ENCODE measurements at regions not wholly inside any gene's neighbourhood (a gene's known extent, or its start where the extent isn't known, plus 50 kb on each side); places are given as distances from the start of the nearest gene placed in this dataset.

DNA sequence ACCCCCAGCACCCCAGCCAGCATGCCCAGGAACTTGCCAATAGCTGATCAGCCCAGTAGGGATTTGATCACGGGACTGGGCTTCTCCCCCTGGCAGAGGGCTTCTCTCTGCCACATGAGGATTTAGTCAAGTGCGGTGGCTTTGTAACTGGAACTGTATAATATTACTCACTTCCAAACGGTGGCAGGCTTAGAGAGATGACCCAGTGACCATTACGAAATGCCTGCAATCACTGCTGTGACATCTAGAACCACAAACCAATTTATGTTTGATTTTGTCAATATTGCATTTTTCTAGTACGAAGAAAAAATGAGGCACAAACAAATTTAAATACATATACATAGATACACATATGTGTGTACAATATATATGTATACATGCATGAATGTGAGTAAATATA, 192.1 kb downstream of the ERCC6L2 start:
- Mint-ChIP-seq H3K36me3 (ENCODE audit: low read depth) (no peaks in the 10 kb centered on the region), H3K27me3 (ENCODE audit: insufficient read depth) (no peaks in the 10 kb centered on the region), H3K9me3 (no peaks in the 10 kb centered on the region), H3K4me3 (no peak overlapping the region), H3K4me1 (peaks cover 14% of the 10 kb centered on the region), H3K27ac (no peak overlapping the region)
- H3K9me3 ChIP-seq (ENCODE audit: control insufficient read depth, low read length) = no peaks in the 10 kb centered on the region
- DNase-seq = no peak
- H3K36me3 ChIP-seq (ENCODE audit: control insufficient read depth, insufficient read depth, low read length) = no peaks in the 10 kb centered on the region
- H3K4me3 ChIP-seq (ENCODE audit: low read length) = no peak overlapping the region
- TF ChIP-seq, protein P1, sequence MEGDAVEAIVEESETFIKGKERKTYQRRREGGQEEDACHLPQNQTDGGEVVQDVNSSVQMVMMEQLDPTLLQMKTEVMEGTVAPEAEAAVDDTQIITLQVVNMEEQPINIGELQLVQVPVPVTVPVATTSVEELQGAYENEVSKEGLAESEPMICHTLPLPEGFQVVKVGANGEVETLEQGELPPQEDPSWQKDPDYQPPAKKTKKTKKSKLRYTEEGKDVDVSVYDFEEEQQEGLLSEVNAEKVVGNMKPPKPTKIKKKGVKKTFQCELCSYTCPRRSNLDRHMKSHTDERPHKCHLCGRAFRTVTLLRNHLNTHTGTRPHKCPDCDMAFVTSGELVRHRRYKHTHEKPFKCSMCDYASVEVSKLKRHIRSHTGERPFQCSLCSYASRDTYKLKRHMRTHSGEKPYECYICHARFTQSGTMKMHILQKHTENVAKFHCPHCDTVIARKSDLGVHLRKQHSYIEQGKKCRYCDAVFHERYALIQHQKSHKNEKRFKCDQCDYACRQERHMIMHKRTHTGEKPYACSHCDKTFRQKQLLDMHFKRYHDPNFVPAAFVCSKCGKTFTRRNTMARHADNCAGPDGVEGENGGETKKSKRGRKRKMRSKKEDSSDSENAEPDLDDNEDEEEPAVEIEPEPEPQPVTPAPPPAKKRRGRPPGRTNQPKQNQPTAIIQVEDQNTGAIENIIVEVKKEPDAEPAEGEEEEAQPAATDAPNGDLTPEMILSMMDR (conservative IDR thresholded peaks at IDR 0.05) = no peak
- no peak overlapping the region for H3K9ac ChIP-seq (ENCODE audit: extremely low read depth, low read length, poor library complexity, severe bottlenecking)
- WGBS, 2 experiments (ENCODE audit: insufficient coverage in 1 of 2, insufficient read length in 1 of 2) = 95 to 100% methylated on average over 2 to 4 of the region's 5 CpGs
- no peaks in the 10 kb centered on the region for H3K27me3 ChIP-seq (ENCODE audit: control insufficient read depth, insufficient read depth, low read length, poor library complexity, severe bottlenecking)
- H3K4me1 ChIP-seq (ENCODE audit: control insufficient read depth, insufficient read depth, low read length) = peaks cover under 1% of the 10 kb centered on the region
- H3K27ac ChIP-seq (ENCODE audit: low read depth, low read length) = no peak overlapping the region

DNA sequence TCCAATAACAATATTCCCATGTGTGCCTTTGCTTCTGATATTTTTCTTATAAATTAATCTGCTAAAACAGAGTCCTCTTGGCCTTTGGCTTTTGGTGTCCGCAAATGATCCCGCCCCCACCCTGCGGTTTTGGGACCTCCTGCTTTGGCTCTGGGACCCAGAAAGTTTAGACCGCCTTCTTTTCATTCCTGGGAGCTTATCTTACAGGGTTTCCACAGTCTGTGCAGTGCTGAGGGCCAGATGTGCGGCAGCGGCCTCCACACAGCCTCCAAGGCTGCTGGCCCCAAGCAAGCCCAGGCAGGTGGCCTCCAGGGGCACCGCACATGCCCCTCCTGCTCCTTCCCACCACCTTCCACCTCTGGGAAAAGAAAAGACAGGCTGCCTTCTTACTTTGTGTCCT, 191.5 kb downstream of the ERCC6L2 start:
- 95% methylated on average over 7 of the region's 7 CpGs; no CpG with 5 or more reads in 1 of the 2 experiments for WGBS, 2 experiments (ENCODE audit: insufficient coverage in 1 of 2, insufficient read length in 1 of 2)
- Mint-ChIP-seq H3K27me3 (ENCODE audit: insufficient read depth) (no peaks in the 10 kb centered on the region), H3K27ac (no peak overlapping the region), H3K4me3 (no peak overlapping the region), H3K4me1 (peaks cover 10% of the 10 kb centered on the region), H3K9me3 (no peaks in the 10 kb centered on the region), H3K36me3 (ENCODE audit: low read depth) (no peaks in the 10 kb centered on the region)
- H3K36me3 ChIP-seq (ENCODE audit: control insufficient read depth, insufficient read depth, low read length) = no peaks in the 10 kb centered on the region
- TF ChIP-seq, protein P1 (conservative IDR thresholded peaks at IDR 0.05) = no peak
- H3K9me3 ChIP-seq (ENCODE audit: control insufficient read depth, low read length) = no peaks in the 10 kb centered on the region
- no peak overlapping the region for H3K27ac ChIP-seq (ENCODE audit: low read depth, low read length)
- H3K9ac ChIP-seq (ENCODE audit: extremely low read depth, low read length, poor library complexity, severe bottlenecking) = no peak overlapping the region
- no peak overlapping the region for H3K4me3 ChIP-seq (ENCODE audit: low read length)
- H3K27me3 ChIP-seq (ENCODE audit: control insufficient read depth, insufficient read depth, low read length, poor library complexity, severe bottlenecking) = no peaks in the 10 kb centered on the region
- DNase-seq = no peak
- H3K4me1 ChIP-seq (ENCODE audit: control insufficient read depth, insufficient read depth, low read length) = no peaks in the 10 kb centered on the region

DNA sequence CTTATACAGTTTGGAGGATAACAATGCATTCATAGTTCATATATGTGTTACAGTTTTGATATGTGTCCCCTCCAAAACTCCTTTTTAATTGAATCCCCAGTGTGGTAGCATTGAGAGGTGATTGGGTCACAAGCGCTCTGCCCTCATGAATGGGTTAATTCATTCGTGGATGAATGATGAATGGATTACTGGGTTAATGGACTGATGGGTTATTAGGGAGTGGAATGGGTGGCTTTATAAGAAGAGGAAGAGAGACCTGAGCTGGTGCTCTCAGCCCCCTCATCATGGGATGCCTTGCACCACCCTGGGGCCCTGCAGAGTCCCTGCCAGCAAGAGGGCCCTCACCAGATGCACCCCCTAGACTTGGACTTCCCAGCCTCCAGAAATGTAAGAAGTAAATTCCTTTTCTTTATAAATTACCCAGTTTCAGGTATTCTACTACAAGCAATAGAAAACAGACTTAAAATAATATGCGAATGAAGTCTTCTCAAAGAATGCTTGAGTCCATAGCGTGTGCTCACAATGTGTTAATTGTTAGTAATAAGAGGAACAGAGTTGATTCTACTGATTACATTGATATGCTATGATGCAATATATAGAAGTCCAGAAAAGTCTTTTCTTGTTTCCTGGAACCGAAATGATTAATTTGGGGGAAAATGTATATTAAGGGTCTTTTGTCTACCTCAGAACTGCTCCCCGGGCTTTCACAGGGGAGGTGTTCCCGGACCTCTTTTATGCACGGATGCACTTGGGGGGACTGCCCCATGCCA, 190.2 kb downstream of the ERCC6L2 start:
- Histone ChIP-seq H3K27ac (ENCODE audit: low read depth, low read length) (no peak overlapping the region), H3K27me3 (ENCODE audit: control insufficient read depth, insufficient read depth, low read length, poor library complexity, severe bottlenecking) (no peaks in the 10 kb centered on the region), H3K36me3 (ENCODE audit: control insufficient read depth, insufficient read depth, low read length) (no peaks in the 10 kb centered on the region), H3K4me3 (ENCODE audit: low read length) (no peak overlapping the region), H3K9me3 (ENCODE audit: control insufficient read depth, low read length) (no peaks in the 10 kb centered on the region), H3K4me1 (ENCODE audit: control insufficient read depth, insufficient read depth, low read length) (no peaks in the 10 kb centered on the region), H3K9ac (ENCODE audit: extremely low read depth, low read length, poor library complexity, severe bottlenecking) (no peak overlapping the region)
- Mint-ChIP-seq H3K9me3 (no peaks in the 10 kb centered on the region), H3K36me3 (ENCODE audit: low read depth) (no peaks in the 10 kb centered on the region), H3K4me1 (peaks cover 5% of the 10 kb centered on the region), H3K27me3 (ENCODE audit: insufficient read depth) (no peaks in the 10 kb centered on the region), H3K4me3 (no peak overlapping the region), H3K27ac (no peak overlapping the region)
- 95 to 97% methylated on average over 7 to 8 of the region's 8 CpGs for WGBS, 2 experiments (ENCODE audit: insufficient coverage in 1 of 2, insufficient read length in 1 of 2)
- TF ChIP-seq, protein P1 (conservative IDR thresholded peaks at IDR 0.05) = no peak
- DNase-seq = no peak

All from endodermal cell (in vitro differentiated cells).